Fibroblast of the aortic adventitia (primary cell): ENCODE measurements at regions not wholly inside any gene's neighbourhood (a gene's known extent, or its start where the extent isn't known, plus 50 kb on each side); places are given as distances from the start of the nearest gene placed in this dataset.
A peak's percentile ranks its signal among the peaks of the same experiment; 100 is the strongest.

Source experiments
- DNase-seq: peaks from one replicate; pipeline ENCODE4 v3.0.0-alpha.2; 2010; ENCODE audit warnings: low read depth
- H3K4me3 ChIP-seq: 2 replicates; pipeline ENCODE4 v1.5.1; 2011; ENCODE audit warnings: low read depth, mild to moderate bottlenecking, control low read depth, low read length, moderate library complexity
- CTCF ChIP-seq: IDR thresholded peaks from 2 replicates; pipeline ENCODE4 v1.5.1; 2011; ENCODE audit warnings: mild to moderate bottlenecking, low read length, control low read depth, inconsistent platforms; ENCODE audit not compliant: insufficient read depth

- no peak for TF ChIP-seq CTCF
- DNase-seq, result no peak
These were observed 159.0 kb downstream of the METTL4 start for GRCh38 chr18:2412281-2412680.

GRCh38 chr18:2412996-2413751 is 158.1 kb downstream of the METTL4 start:
- no peak for TF ChIP-seq CTCF
- DNase-seq, result no peak
- H3K4me3 ChIP-seq, result no peak overlapping the region

More at GRCh38 chr18:2412281-2412680, 159.0 kb downstream of the METTL4 start:
- H3K4me3 ChIP-seq, result no peak overlapping the region

GRCh38 chr18:2414235-2414634 is 157.1 kb downstream of the METTL4 start:
- no peak overlapping the region for H3K4me3 ChIP-seq
- TF ChIP-seq CTCF, result no peak
- no peak for DNase-seq

GRCh38 chr18:2415656-2416055 is 155.6 kb downstream of the METTL4 start:
- TF ChIP-seq CTCF, result no peak
- no peak overlapping the region for H3K4me3 ChIP-seq
- DNase-seq, result no peak

- peak; percentile 32 for DNase-seq
- TF ChIP-seq CTCF, result no peak
- H3K4me3 ChIP-seq, result no peak overlapping the region
These were observed 153.3 kb downstream of the METTL4 start for GRCh38 chr18:2417861-2418610.

GRCh38 chr18:2420367-2420766 is 150.9 kb downstream of the METTL4 start:
- no peak for DNase-seq
- TF ChIP-seq CTCF, result no peak
- H3K4me3 ChIP-seq, result no peak overlapping the region
